CD14-positive monocyte (primary cell): ENCODE measurements at regions not wholly inside any gene's neighbourhood (a gene's known extent, or its start where the extent isn't known, plus 50 kb on each side); places are given as distances from the start of the nearest gene placed in this dataset.

Experiments
- DNase-seq, 3 donors: peaks; one replicate each; pipeline ENCODE4 v3.0.0-alpha.2; 2011 to 2022
- H2AFZ ChIP-seq: 2 replicates; pipeline ENCODE4 v1.6.0; 2012; ENCODE audit warnings: mild to moderate bottlenecking, low read depth, low read length, inconsistent platforms; ENCODE audit not compliant: insufficient read depth, poor library complexity, severe bottlenecking
- H3K27ac ChIP-seq, 2 donors: 1 replicate in 1 of 2; 2 replicates in 1 of 2; pipeline ENCODE4 v1.5.1; 2012 to 2013; ENCODE audit warnings: low read length in 2 of 2, control low read depth in 1 of 2, inconsistent platforms in 1 of 2, low read depth in 1 of 2, mild to moderate bottlenecking in 1 of 2
- H3K27me3 ChIP-seq, 2 donors: one replicate each; pipeline versions ENCODE4 v1.6.0 to v1.6.1; 2011 to 2013; ENCODE audit warnings: low read length in 2 of 2; ENCODE audit not compliant: control insufficient read depth in 2 of 2, insufficient read depth in 2 of 2
- H3K36me3 ChIP-seq, 2 donors: replicated peaks in 1 of 2; 1 replicate in 1 of 2; 2 replicates in 1 of 2; pipeline versions ENCODE4 v1.5.1 to v1.6.1; 2012 to 2013; ENCODE audit warnings: low read length in 2 of 2, control low read depth in 1 of 2, inconsistent platforms in 1 of 2, mild to moderate bottlenecking in 1 of 2; ENCODE audit not compliant: insufficient read depth in 2 of 2, control insufficient read depth in 1 of 2
- H3K4me1 ChIP-seq, 2 donors: 1 replicate in 1 of 2; 2 replicates in 1 of 2; pipeline versions ENCODE4 v1.5.1 to v1.6.1; 2012 to 2013; ENCODE audit warnings: low read length in 2 of 2, control low read depth in 1 of 2, inconsistent platforms in 1 of 2, mild to moderate bottlenecking in 1 of 2, moderate library complexity in 1 of 2; ENCODE audit not compliant: insufficient read depth in 2 of 2, control insufficient read depth in 1 of 2
- H3K4me2 ChIP-seq: replicated peaks from 2 replicates; pipeline ENCODE3; 2012; ENCODE audit warnings: low read length, moderate library complexity, mild to moderate bottlenecking; ENCODE audit not compliant: poor library complexity, severe bottlenecking; ENCODE audit errors: extremely low read depth
- H3K4me3 ChIP-seq, 3 experiments: fragments of 200-600 bp in 1 of 3; sonication (generic) in 1 of 3; replicated peaks in 1 of 3; 1 replicate in 2 of 3; 2 replicates in 1 of 3; pipeline ENCODE4 v1.5.1; 2011 to 2013; ENCODE audit warnings: low read length in 3 of 3, mild to moderate bottlenecking in 3 of 3, control low read depth in 2 of 3, low read depth in 2 of 3, inconsistent platforms in 1 of 3, moderate library complexity in 1 of 3
- H3K79me2 ChIP-seq: 2 replicates; pipeline ENCODE4 v1.6.0; 2012; ENCODE audit warnings: mild to moderate bottlenecking, control low read depth, inconsistent platforms, low read length, moderate library complexity; ENCODE audit not compliant: insufficient read depth
- H3K9ac ChIP-seq: 2 replicates; pipeline ENCODE4 v1.6.0; 2017; ENCODE audit warnings: low read length, mild to moderate bottlenecking; ENCODE audit not compliant: insufficient read depth, poor library complexity, severe bottlenecking
- H3K9me3 ChIP-seq, 2 donors: replicated peaks in 1 of 2; 1 replicate in 1 of 2; 2 replicates in 1 of 2; pipeline versions ENCODE4 v1.5.1 to v1.6.1; 2012 to 2013; ENCODE audit warnings: low read length in 2 of 2, control low read depth in 1 of 2; ENCODE audit not compliant: control insufficient read depth in 1 of 2, insufficient read depth in 1 of 2
- H4K20me1 ChIP-seq: 2 replicates; pipeline ENCODE4 v1.6.0; 2012; ENCODE audit warnings: mild to moderate bottlenecking, low read length, control low read depth, moderate library complexity; ENCODE audit not compliant: insufficient read depth
- H3K27ac Mint-ChIP-seq, 7 donors: one replicate each; pipeline ENCODE4 v1.8.0; 2020; ENCODE audit warnings: mild to moderate bottlenecking in 7 of 7, mixed read lengths in 7 of 7, moderate library complexity in 6 of 7, inconsistent platforms in 2 of 7
- H3K27me3 Mint-ChIP-seq, 3 donors: one replicate each; pipeline ENCODE4 v1.8.0; 2021 to 2022; ENCODE audit warnings: low read depth in 3 of 3, mild to moderate bottlenecking in 3 of 3, mixed read lengths in 3 of 3, moderate library complexity in 3 of 3, inconsistent platforms in 1 of 3
- H3K36me3 Mint-ChIP-seq, 2 donors: one replicate each; pipeline ENCODE4 v1.8.0; 2020; ENCODE audit warnings: mixed read lengths in 2 of 2, inconsistent platforms in 1 of 2, mild to moderate bottlenecking in 1 of 2
- H3K4me1 Mint-ChIP-seq: one replicate; pipeline ENCODE4 v1.8.0; 2020; ENCODE audit warnings: mild to moderate bottlenecking, mixed read lengths
- H3K4me3 Mint-ChIP-seq, 2 donors: one replicate each; pipeline ENCODE4 v1.8.0; 2020; ENCODE audit warnings: mild to moderate bottlenecking in 2 of 2, mixed read lengths in 2 of 2, moderate library complexity in 1 of 2
- H3K9me3 Mint-ChIP-seq, 7 donors: one replicate each; pipeline ENCODE4 v1.8.0; 2020 to 2022; ENCODE audit warnings: mixed read lengths in 7 of 7, mild to moderate bottlenecking in 6 of 7, moderate library complexity in 6 of 7, inconsistent platforms in 2 of 7
- CTCF ChIP-seq: fragments of 200-600 bp; IDR thresholded peaks from one replicate; pipeline ENCODE4 v1.8.0; 2022; ENCODE audit warnings: antibody characterized with exemption, mild to moderate bottlenecking
- WGBS: methylation state at CpG from one replicate; pipeline ENCODE4 v1.1.5; 2013; ENCODE audit warnings: missing lambda C conversion rate; ENCODE audit not compliant: insufficient coverage; 5-methylcytosine and 5-hydroxymethylcytosine counted together
- intact Hi-C, 2 donors: fragments of 100-400 bp; cut with micrococcal nuclease; formaldehyde crosslinking; loops; one replicate each; pipeline versions ENCODE4 v1.15.0 to v1.15.1; 2023

GRCh38 chr3:148546959-148547358 lies 150.7 kb upstream of the AGTR1 start:
- Mint-ChIP-seq H3K36me3 (no peaks in the 10 kb centered on the region), H3K27ac (no peak overlapping the region), H3K4me3 (no peak overlapping the region), H3K9me3 (peaks cover 0 to 4% (median 0%) of the 10 kb centered on the region in 7 donors), H3K27me3 (peaks cover 0 to 2% (median 0%) of the 10 kb centered on the region in 3 donors), H3K4me1 (no peaks in the 10 kb centered on the region)
- WGBS = no CpG with 5 or more reads among the region's 1 CpG
- Histone ChIP-seq H2AFZ (no peak overlapping the region), H4K20me1 (no peaks in the 10 kb centered on the region), H3K79me2 (no peaks in the 10 kb centered on the region), H3K9me3 (no peaks in the 10 kb centered on the region), H3K4me3 (no peak overlapping the region), H3K27ac (no peak overlapping the region), H3K4me1 (no peaks in the 10 kb centered on the region), H3K36me3 (no peaks in the 10 kb centered on the region), H3K4me2 (no peak overlapping the region), H3K9ac (no peak overlapping the region), H3K27me3 (no peaks in the 10 kb centered on the region)
- intact Hi-C loops = no loop called here
- no peak for TF ChIP-seq CTCF
- DNase-seq = no peak

GRCh38 chr3:148551767-148552260 lies 145.9 kb upstream of the AGTR1 start:
- H3K27me3 ChIP-seq = no peaks in the 10 kb centered on the region
- H3K4me1 Mint-ChIP-seq = no peaks in the 10 kb centered on the region
- H3K9ac ChIP-seq = no peak overlapping the region
- H3K4me2 ChIP-seq = no peak overlapping the region
- intact Hi-C loops = no loop called here
- no peaks in the 10 kb centered on the region for H3K9me3 ChIP-seq
- DNase-seq = no peak
- no peaks in the 10 kb centered on the region for H4K20me1 ChIP-seq
- no peak overlapping the region for H3K27ac ChIP-seq
- H3K4me1 ChIP-seq = no peaks in the 10 kb centered on the region
- no peak overlapping the region for H2AFZ ChIP-seq
- TF ChIP-seq CTCF = no peak
- H3K4me3 Mint-ChIP-seq = no peak overlapping the region
- no peaks in the 10 kb centered on the region for H3K36me3 ChIP-seq
- no peak overlapping the region for H3K4me3 ChIP-seq
- peaks cover 0 to 2% (median 0%) of the 10 kb centered on the region in 3 donors for H3K27me3 Mint-ChIP-seq
- H3K27ac Mint-ChIP-seq = no peak overlapping the region
- H3K36me3 Mint-ChIP-seq = no peaks in the 10 kb centered on the region
- H3K9me3 Mint-ChIP-seq = peaks cover 0 to 4% (median 0%) of the 10 kb centered on the region in 7 donors
- no peaks in the 10 kb centered on the region for H3K79me2 ChIP-seq
- 88% methylated on average over 1 of the region's 3 CpGs for WGBS
